ENCODE measurements at regions not wholly inside any gene's neighbourhood (a gene's known extent, or its start where the extent isn't known, plus 50 kb on each side); places are given as distances from the start of the nearest gene placed in this dataset.
"Not testable (repeated sequence)": the region's sequence is repeated elsewhere in the genome, so short reads cannot be mapped to it uniquely, and the experiment has no call there.

DNA sequence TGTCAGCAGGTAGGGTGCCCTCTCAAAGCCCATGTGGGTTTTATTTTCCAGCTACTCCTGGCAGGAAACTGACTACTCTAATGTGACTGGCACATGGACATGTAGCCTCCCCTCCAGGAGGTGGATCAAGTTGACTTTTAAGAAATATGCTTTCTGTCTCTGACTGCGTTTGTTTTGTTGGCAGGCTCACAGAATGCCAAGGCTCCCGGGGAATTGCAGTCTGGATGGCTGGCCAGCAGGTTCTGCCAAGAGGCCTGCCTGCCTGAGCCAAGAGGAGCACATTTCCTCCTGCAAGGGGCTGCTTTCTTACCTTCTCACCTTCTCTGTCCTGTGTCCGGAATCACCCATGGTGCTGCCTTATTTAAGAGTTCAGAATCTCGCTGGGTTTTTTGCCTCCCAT lies 217.3 kb upstream of the ERCC4 start:
- TF ChIP-seq GATA1 (IDR thresholded peaks at IDR 0.05; ENCODE audit: low read depth, low read length) (no peak), POLR2A (IDR thresholded peaks at IDR 0.05; ENCODE audit: low read length) (no peak)

DNA sequence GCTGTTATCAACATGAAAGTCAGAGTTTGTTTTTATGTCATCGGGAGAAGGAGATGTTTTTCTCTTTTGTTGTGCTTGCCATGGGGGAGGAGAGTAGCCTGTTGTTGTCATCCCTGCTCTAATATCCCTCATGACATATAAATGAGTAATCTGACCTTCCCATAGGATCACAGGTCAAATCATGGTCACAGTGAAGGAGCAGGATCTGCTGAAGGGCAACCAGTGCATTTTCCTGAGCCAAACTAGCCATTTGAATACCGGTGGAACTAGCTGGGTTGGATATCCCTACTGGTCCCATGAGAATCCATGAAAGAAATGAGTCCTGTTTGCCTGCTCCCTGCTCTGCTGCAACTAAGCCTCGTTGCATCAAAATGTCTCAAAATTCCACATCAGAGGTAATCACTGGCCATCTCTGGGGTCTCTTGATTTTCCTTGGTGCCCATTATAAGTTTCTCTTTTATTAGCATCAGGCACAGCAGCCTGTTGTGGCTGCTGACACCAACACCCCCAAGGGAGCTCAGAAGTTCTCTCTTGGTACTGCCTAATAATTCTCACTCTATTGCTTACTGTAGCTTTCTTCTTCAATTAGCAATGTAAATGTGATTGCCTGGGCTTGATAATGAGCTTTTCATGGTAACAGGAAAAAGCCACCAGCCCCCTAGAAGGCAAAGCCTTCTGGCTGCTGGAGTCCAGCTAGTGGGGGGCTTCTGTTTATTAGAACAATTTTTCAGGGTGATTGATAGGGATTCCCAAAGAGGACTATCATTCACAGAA lies 211.4 kb upstream of the ERCC4 start:
- DNase-seq, result no peak
- TF ChIP-seq GATA1 (IDR thresholded peaks at IDR 0.05; ENCODE audit: low read depth, low read length) (no peak), POLR2A (IDR thresholded peaks at IDR 0.05; ENCODE audit: low read length) (no peak)

More for the DNA sequence above, 217.3 kb upstream of the ERCC4 start:
- no peak for DNase-seq

DNA sequence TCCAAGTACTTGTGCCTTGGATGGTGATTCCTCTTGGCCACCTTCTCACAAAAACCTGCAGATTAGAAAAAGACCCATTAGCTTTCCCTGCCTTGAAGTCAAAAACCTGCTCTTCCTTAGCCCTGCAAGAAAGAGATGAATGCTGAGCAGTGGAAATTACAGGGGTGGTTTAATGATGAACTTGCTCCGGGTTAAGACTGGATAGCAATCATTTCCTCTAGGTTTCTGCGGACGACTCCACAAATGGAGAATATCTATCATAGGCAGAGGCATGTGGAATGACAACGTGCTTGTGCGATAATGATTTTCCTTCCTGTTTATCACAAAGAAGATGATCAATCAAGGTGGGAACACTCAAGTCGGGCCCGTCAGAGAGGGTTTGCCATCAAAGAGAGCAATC lies 201.2 kb upstream of the ERCC4 start:
- TF ChIP-seq POLR2A (IDR thresholded peaks at IDR 0.05; ENCODE audit: low read length), result no peak
- no peak for TF ChIP-seq GATA1 (IDR thresholded peaks at IDR 0.05; ENCODE audit: low read depth, low read length)
- DNase-seq, result no peak

DNA sequence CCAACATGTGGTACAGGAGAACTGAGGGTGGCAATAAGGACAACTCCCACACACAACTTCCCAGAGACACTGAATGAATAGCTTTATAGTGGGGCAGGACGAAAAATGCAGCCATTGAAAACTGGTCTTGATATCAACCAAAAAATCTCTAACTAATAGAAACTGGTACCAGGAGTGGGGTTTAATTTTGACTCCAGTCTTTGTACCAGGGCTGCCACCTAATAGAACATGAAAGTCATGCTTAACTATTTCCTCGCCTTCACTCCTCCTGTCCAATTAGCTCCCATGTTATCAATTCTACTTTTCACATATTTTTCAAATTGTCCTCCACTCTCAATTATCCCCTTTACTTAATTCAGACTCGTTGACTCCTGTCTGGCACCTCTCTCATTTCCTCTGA lies 192.0 kb upstream of the ERCC4 start:
- TF ChIP-seq GATA1 (IDR thresholded peaks at IDR 0.05; ENCODE audit: low read depth, low read length) (no peak), POLR2A (IDR thresholded peaks at IDR 0.05; ENCODE audit: low read length) (no peak)
- DNase-seq, result no peak

DNA sequence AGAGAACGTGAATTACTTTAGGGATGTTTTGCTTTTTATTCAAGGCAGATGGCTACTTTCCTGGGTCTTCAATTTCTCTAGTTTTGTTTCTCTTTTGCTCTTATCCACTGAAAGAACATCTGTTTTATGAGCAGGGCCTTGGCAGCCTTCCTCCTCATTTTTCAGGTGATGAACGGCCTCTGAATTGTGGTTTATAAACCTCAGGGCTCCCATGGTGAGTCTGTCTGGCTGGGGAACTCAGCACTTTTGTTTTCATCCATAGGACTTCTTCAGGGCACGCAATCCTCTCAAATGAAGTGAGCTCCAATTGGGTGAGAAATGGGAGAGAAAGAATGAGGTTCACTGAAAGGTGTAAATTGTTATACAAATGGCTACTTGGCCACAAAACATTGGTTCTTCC lies 186.4 kb upstream of the ERCC4 start:
- DNase-seq, result no peak
- TF ChIP-seq GATA1 (IDR thresholded peaks at IDR 0.05; ENCODE audit: low read depth, low read length), result no peak
- TF ChIP-seq POLR2A (IDR thresholded peaks at IDR 0.05; ENCODE audit: low read length), result no peak

DNA sequence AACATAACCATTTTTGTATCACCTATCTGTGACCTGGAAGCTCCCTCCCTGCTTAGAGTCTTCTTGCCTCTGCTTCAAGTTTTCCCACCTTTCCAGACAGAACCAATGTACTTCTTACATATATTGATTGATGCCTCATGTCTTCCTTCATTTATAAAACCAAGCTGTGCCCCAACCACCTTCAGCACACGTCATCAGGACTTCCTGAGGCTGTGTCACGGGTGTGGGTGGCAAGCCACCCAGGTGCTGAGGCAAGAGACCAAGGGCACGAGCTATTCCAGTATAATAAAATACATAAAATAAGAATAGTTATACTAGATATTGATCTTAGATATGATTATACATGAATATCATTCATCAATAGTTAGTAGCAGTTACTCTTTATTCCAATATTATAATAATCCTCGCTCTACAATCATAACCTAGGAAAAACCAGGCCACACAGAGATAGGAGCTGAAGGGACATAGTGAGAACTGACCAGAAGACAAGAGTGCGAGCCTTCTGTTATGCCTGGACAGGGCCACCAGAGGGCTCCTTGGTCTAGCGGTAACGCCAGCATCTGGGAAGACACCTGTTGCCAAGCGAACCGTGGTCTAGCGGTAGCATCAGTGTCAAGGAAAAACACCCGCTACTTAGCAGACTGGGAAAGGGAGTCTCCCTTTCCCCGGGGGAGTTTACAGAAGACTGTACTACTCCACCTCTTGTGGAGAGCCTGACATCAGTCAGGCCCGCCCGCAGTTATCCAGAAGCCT lies 180.2 kb upstream of the ERCC4 start:
- not testable (repeated sequence) for DNase-seq

DNA sequence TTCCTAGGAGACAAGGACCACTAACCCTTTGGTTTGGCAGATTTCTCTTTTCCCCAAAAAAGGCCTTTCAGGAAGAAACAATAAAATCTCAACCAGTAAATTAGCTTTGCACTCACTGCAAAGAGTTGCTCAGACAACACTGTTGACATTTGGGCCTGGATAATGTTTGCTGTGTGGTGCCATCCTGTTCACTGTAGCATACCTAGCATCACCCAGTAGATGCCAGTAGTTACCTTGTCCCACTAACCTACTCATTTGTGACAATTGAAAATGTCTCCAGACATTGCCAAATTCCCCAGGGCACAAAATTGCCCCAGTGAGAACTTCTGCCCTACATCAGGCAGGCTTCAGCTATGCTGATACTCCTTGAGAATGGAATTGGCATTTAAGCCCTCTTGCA lies 177.0 kb upstream of the ERCC4 start:
- TF ChIP-seq GATA1 (IDR thresholded peaks at IDR 0.05; ENCODE audit: low read depth, low read length), result no peak
- TF ChIP-seq POLR2A (IDR thresholded peaks at IDR 0.05; ENCODE audit: low read length), result no peak
- DNase-seq, result no peak

DNA sequence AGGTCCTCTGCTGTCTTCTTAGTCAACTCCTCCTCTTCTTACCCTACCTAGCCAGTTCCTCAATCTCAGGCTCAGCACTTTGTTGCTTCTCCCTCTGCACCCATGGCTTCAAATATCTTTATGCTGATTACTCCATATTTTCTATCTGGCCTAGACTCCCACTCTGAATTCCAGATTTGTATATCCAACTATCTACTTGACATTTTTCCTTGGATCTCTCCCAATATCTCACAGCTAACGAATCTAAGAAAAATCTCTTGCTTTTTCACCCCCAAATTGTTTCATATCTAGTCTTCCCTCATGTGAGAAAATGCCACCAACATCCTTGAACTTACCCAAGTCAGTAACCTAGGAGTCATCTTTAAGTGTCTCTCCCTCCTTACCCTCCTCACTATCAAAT lies 176.4 kb upstream of the ERCC4 start:
- no peak for TF ChIP-seq GATA1 (IDR thresholded peaks at IDR 0.05; ENCODE audit: low read depth, low read length)
- TF ChIP-seq POLR2A (IDR thresholded peaks at IDR 0.05; ENCODE audit: low read length), result no peak
- no peak for DNase-seq

DNA sequence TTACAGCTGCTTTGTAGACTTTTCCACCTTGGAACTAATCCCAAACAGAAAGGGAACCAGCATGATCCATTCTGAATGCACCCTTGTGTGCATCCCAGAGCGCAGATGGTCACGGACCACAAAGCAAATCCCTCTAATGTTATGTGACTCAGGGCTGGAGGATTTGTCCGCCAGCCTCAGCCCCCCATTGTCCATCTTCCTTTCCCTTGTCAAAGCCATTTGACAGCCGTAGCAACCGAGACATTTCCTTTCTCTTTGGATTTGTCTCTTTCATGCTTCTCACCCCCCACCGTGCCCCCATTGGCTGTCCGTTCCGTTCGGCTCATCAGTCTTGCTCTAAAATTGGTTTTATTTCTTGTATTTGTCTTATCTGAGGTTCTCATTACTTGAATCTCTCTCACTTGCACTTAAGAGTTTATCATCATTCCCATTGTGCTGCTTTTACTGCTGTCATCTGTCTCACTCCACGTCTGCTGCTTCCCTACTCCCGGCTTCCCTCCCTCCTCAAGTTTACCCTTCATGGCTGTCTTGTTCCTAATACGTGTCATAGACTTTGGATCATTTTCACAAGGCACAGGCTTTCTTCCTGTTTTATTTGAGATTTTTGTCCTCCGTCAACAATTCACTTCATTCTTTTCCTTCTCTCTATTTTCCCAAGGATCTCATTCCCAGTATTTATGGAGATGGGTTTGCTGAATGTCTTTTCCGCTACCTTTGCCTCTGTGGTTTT lies 163.4 kb upstream of the ERCC4 start:
- DNase-seq, result no peak
- TF ChIP-seq POLR2A (IDR thresholded peaks at IDR 0.05; ENCODE audit: low read length) (no peak), GATA1 (IDR thresholded peaks at IDR 0.05; ENCODE audit: low read depth, low read length) (no peak)

DNA sequence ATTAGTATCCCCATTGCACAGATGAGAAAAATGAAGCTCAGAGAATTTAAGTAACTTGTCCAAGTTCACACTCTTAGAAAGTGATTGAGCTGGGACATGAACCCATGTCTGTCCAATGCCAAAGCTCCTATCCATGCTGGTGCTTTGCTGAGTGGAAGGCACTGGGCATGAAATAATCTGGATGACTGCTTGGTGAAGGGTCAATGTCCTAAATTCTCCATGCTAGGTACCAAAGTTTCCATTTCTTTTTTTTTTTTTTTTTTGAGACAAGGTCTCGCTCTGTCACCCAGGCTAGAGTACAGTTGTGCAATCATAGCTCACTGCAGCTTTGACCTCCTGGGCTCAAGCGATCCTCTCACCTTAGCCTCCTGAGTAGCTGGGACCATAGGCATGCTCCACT lies 153.6 kb upstream of the ERCC4 start:
- TF ChIP-seq GATA1 (IDR thresholded peaks at IDR 0.05; ENCODE audit: low read depth, low read length) (no peak), POLR2A (IDR thresholded peaks at IDR 0.05; ENCODE audit: low read length) (no peak)
- DNase-seq, result no peak

DNA sequence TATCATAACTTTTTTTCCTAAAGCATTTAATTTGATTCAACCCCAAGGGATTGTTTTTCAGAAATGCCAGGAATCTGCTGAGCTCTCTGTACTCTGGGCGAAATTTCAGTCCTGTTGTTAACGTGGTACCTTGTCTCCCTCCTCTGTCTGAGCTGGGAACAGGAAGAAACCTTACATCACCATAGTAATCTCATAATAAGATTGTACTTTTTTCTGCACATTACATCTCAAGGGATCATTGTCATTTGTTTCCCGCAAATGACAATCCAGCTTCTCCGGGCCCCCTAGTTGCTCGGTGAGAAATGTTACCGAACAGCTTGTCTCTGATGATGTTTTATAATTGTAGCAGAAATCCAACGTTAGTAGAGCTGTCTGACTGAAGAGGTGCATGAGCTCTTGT lies 152.7 kb upstream of the ERCC4 start:
- DNase-seq, result no peak
- TF ChIP-seq POLR2A (IDR thresholded peaks at IDR 0.05; ENCODE audit: low read length) (no peak), GATA1 (IDR thresholded peaks at IDR 0.05; ENCODE audit: low read depth, low read length) (no peak)

DNA sequence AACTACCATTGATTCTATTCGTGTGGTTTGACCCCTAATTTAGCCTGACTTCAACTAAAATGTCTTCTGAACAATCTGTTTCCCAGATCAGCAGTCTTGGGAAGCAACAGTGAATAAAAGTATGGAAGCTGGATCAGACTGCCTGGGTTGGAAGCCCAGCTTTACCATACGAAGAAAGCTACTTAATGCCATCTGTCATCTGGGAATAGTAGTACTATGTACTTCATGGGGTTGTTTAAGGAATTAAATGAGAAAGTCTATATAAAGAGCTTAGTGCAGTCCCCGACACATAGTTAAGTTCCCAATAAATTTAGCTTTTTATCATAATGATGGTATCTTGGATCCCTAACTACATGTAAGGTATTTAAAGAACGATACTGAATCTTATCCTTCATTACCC lies 151.5 kb upstream of the ERCC4 start:
- no peak for TF ChIP-seq GATA1 (IDR thresholded peaks at IDR 0.05; ENCODE audit: low read depth, low read length)
- no peak for TF ChIP-seq POLR2A (IDR thresholded peaks at IDR 0.05; ENCODE audit: low read length)

DNA sequence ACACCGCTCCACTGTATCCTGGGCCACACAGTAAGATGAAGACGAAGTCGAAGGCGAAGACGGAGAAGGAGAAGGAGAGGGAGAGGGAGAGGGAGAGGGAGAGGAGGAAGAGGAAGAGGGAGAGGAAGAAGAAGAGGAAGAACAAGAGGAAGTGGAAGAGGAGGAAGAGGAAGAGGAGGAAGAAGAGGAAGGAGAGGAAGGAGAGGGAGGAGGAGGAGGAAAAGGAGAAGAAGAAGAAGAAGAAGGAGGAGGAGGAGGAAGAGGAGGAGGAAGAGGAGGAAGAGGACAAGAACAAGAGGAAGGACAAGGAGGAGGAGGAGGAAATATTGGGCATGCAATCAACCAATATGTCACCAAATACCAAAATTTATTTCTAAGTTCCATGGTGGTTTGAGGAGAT lies 149.5 kb upstream of the ERCC4 start:
- TF ChIP-seq GATA1 (IDR thresholded peaks at IDR 0.05; ENCODE audit: low read depth, low read length), result no peak
- TF ChIP-seq POLR2A (IDR thresholded peaks at IDR 0.05; ENCODE audit: low read length), result no peak

More for the DNA sequence above, 151.5 kb upstream of the ERCC4 start:
- DNase-seq, result no peak

DNA sequence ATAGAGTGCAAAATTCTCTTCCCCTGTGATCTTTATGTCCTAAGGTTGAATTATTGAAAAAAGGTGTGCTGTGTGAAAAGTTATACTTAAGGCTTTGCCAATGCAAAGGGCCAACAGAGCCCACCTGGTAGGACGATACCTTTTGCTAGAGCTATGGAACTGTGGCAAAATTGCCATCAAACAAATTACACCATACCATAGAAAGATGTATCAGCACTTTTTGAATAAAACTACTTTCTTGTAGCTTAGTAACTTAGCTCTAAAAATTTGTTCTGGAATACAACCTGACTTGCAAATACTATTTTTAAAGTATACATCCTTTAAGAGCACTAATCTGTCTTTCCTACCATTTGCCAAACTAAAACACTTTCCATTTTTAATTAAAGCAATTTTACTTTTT lies 147.2 kb upstream of the ERCC4 start:
- DNase-seq, result no peak
- TF ChIP-seq POLR2A (IDR thresholded peaks at IDR 0.05; ENCODE audit: low read length) (no peak), GATA1 (IDR thresholded peaks at IDR 0.05; ENCODE audit: low read depth, low read length) (no peak)

More for the DNA sequence above, 149.5 kb upstream of the ERCC4 start:
- no peak for DNase-seq

Data from erythroblast (primary cell).